HG02798 (cell line): ENCODE measurements at regions not wholly inside any gene's neighbourhood (a gene's known extent, or its start where the extent isn't known, plus 50 kb on each side); places are given as distances from the start of the nearest gene placed in this dataset.

ENCODE experiments used
- ATAC-seq: cut with Tn5 transposase; IDR thresholded peaks from one replicate; pipeline ENCODE4 v1.9.1; 2021; ENCODE audit warnings: mild to moderate bottlenecking; ENCODE audit not compliant: unreplicated experiment, poor library complexity

DNA sequence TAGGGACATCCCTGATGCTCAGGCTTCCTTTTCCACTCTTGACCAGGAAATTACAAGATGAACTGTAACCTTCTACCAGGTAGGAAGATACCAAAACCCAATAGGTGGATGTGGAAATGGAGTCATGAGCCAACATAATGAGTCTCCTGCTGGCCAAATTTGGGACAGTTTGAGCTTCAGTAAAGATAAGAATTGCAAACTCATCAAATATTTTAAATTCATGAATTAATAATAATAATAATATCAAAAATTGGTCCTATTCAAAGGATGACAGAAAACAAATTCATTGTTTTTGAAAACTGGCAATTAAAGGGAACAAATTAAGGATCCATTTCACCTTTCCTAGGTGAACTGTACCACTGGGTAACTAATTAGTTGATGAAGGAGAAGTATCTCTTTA is 309.7 kb downstream of the NEK10 start:
- no peak for ATAC-seq
